Prostate gland (tissue), 2 donors: ENCODE measurements at regions not wholly inside any gene's neighbourhood (a gene's known extent, or its start where the extent isn't known, plus 50 kb on each side); places are given as distances from the start of the nearest gene placed in this dataset.

Source experiments
- CTCF ChIP-seq, 4 experiments: fragments of 200-600 bp in 2 of 4; fragments of 450-650 bp in 2 of 4; sonication (generic) in 2 of 4; IDR thresholded peaks; 1 replicate in 3 of 4; 2 replicates in 1 of 4; pipeline ENCODE4 v1.5.1; 2016 to 2019; ENCODE audit warnings: antibody characterized with exemption in 4 of 4, mild to moderate bottlenecking in 2 of 4, moderate library complexity in 2 of 4
- POLR2A ChIP-seq: fragments of 450-650 bp; IDR thresholded peaks from one replicate; pipeline ENCODE4 v1.6.1; 2016; ENCODE audit warnings: antibody characterized with exemption, mild to moderate bottlenecking
- POLR2AphosphoS5 ChIP-seq: sonication (generic); formaldehyde crosslinking; IDR thresholded peaks from one replicate; pipeline ENCODE4 v1.6.1; 2017; ENCODE audit warnings: antibody characterized with exemption

GRCh38 chr1:191427593-191427992 lies 730.7 kb upstream of the RGS18 start:
- TF ChIP-seq CTCF (IDR thresholded peaks at IDR 0.05) (no peak), POLR2A (no peak), POLR2AphosphoS5 (no peak)
